ENCODE measurements at regions not wholly inside any gene's neighbourhood (a gene's known extent, or its start where the extent isn't known, plus 50 kb on each side); places are given as distances from the start of the nearest gene placed in this dataset.

DNA sequence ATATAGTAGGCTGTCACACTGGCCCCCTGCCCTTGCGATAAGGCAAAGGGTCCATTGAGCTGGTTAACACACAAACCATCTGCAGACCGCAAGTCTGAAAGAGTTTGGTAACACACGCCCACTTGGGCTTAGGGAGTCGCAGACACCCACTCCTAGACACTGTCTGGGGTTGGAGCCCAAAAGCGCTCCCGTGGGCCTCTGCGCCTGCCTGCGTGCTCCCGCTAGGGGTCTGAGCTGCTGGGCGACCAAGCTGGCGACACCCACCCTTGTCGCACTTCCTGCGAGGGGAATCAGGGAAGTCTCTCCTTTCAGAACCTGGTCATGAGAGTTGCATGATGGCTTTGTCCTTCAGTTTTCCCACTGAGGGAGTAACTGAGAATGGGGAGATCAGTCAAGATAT is 653.0 kb downstream of the HTR1B start:
- H3K79me2 ChIP-seq (ENCODE audit: low read depth), result no peaks in the 10 kb centered on the region
- H2AFZ ChIP-seq, result no peak overlapping the region
- no peaks in the 10 kb centered on the region for H3K36me3 ChIP-seq (ENCODE audit: low read depth)
- TF ChIP-seq, protein P1, sequence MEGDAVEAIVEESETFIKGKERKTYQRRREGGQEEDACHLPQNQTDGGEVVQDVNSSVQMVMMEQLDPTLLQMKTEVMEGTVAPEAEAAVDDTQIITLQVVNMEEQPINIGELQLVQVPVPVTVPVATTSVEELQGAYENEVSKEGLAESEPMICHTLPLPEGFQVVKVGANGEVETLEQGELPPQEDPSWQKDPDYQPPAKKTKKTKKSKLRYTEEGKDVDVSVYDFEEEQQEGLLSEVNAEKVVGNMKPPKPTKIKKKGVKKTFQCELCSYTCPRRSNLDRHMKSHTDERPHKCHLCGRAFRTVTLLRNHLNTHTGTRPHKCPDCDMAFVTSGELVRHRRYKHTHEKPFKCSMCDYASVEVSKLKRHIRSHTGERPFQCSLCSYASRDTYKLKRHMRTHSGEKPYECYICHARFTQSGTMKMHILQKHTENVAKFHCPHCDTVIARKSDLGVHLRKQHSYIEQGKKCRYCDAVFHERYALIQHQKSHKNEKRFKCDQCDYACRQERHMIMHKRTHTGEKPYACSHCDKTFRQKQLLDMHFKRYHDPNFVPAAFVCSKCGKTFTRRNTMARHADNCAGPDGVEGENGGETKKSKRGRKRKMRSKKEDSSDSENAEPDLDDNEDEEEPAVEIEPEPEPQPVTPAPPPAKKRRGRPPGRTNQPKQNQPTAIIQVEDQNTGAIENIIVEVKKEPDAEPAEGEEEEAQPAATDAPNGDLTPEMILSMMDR (conservative IDR thresholded peaks at IDR 0.05), result no peak
- TF ChIP-seq EZH2 (IDR thresholded peaks at IDR 0.05; ENCODE audit: low read depth), result no peak
- no peaks in the 10 kb centered on the region for H4K20me1 ChIP-seq (ENCODE audit: insufficient read depth)
- CTCF ChIA-PET, result no interaction called here
- intact Hi-C loops (cut with micrococcal nuclease; ENCODE audit: unreplicated experiment), result no loop called here
- no peak overlapping the region for H3K4me2 ChIP-seq
- POLR2A ChIA-PET (ENCODE audit: unreplicated experiment), result no interaction called here
- no peak overlapping the region for H3K27ac ChIP-seq
- no peak overlapping the region for H3K4me3 ChIP-seq
- H3K27me3 ChIP-seq (ENCODE audit: insufficient read depth, low read depth), result no peaks in the 10 kb centered on the region
- no peaks in the 10 kb centered on the region for H3K9me2 ChIP-seq (ENCODE audit: insufficient read depth)
- no peaks in the 10 kb centered on the region for H3F3A ChIP-seq (ENCODE audit: insufficient read depth, low read depth)
- BruUV-seq (replicated peaks), result no TSS peak
- H3K4me1 ChIP-seq (replicated peaks; ENCODE audit: insufficient read depth), result no peaks in the 10 kb centered on the region
- H3K9me3 ChIP-seq (ENCODE audit: insufficient read depth, low read depth), result no peaks in the 10 kb centered on the region
- no peak for DNase-seq

DNA sequence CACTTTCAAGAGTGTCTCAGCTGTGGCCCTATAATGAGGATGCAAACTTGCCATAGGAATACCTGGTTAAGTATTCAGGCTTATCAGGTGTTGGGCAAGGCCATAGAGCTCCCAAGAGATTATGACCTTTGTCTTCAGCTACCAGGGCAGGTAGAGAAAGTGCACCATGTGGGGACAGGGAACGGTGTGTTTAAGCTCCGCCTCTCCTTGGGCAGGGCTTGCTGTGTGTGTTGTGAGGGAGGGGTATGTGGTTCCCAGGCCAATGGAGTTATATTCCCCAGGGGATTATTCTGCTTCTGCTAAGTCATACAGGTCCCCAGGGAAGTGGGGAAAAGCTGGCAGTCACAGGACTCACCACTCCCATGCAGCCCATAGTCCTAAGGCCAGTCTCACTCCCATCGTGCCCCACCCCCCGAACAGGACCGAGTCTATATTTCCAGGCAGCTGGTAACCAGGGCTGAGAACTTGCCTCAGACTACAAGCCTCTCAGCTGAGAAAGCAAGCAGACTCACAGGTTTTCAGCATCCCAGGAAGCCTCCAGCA is 660.2 kb downstream of the HTR1B start:
- Histone ChIP-seq H3K27ac (no peak overlapping the region), H4K20me1 (ENCODE audit: insufficient read depth) (no peaks in the 10 kb centered on the region), H3K4me1 (replicated peaks; ENCODE audit: insufficient read depth) (no peaks in the 10 kb centered on the region), H2AFZ (no peak overlapping the region), H3K9me2 (ENCODE audit: insufficient read depth) (no peaks in the 10 kb centered on the region), H3K27me3 (ENCODE audit: insufficient read depth, low read depth) (no peaks in the 10 kb centered on the region), H3K9me3 (ENCODE audit: insufficient read depth, low read depth) (no peaks in the 10 kb centered on the region), H3K36me3 (ENCODE audit: low read depth) (no peaks in the 10 kb centered on the region), H3K4me3 (no peak overlapping the region), H3K4me2 (no peak overlapping the region), H3F3A (ENCODE audit: insufficient read depth, low read depth) (no peaks in the 10 kb centered on the region), H3K79me2 (ENCODE audit: low read depth) (no peaks in the 10 kb centered on the region)
- TF ChIP-seq, protein P1 (conservative IDR thresholded peaks at IDR 0.05), result no peak
- no peak for TF ChIP-seq EZH2 (IDR thresholded peaks at IDR 0.05; ENCODE audit: low read depth)
- ChIA-PET CTCF (no interaction called here), POLR2A (ENCODE audit: unreplicated experiment) (no interaction called here)
- no peak for DNase-seq
- no TSS peak for BruUV-seq (replicated peaks)
- intact Hi-C loops (cut with micrococcal nuclease; ENCODE audit: unreplicated experiment), result no loop called here

DNA sequence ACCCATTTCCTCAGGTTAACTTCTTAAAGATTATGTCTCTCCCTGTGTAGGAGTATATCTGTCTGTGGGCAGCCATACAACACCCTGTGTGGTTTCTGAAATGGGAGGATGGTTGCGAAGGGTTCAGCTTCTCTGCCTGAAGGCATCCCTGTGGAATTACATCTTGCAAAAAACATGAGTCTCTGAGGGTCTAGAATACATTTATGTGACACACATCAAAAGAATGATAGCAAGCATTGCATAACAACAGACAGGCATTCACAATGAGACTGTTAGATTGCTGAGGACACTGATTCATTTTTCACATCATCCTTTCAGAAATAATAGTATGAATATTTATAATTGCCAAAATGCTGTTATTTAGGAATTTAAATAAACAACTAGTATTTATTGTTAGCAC is 670.9 kb downstream of the HTR1B start:
- TF ChIP-seq, protein P1 (conservative IDR thresholded peaks at IDR 0.05), result no peak
- TF ChIP-seq EZH2 (IDR thresholded peaks at IDR 0.05; ENCODE audit: low read depth), result no peak
- Histone ChIP-seq H3F3A (ENCODE audit: insufficient read depth, low read depth) (no peaks in the 10 kb centered on the region), H3K9me2 (ENCODE audit: insufficient read depth) (no peaks in the 10 kb centered on the region), H3K4me2 (no peak overlapping the region), H3K36me3 (ENCODE audit: low read depth) (no peaks in the 10 kb centered on the region), H3K9me3 (ENCODE audit: insufficient read depth, low read depth) (no peaks in the 10 kb centered on the region; the same call in 1 of the 2 replicates), H3K27ac (no peak overlapping the region), H4K20me1 (ENCODE audit: insufficient read depth) (no peaks in the 10 kb centered on the region), H3K79me2 (ENCODE audit: low read depth) (no peaks in the 10 kb centered on the region), H3K4me1 (replicated peaks; ENCODE audit: insufficient read depth) (no peaks in the 10 kb centered on the region), H3K4me3 (no peak overlapping the region), H3K27me3 (ENCODE audit: insufficient read depth, low read depth) (no peaks in the 10 kb centered on the region), H2AFZ (no peak overlapping the region)
- intact Hi-C loops (cut with micrococcal nuclease; ENCODE audit: unreplicated experiment), result no loop called here
- ChIA-PET CTCF (no interaction called here), POLR2A (ENCODE audit: unreplicated experiment) (no interaction called here)
- DNase-seq, result no peak
- BruUV-seq (replicated peaks), result no TSS peak
